Tibial artery (tissue), 4 donors: ENCODE measurements at regions not wholly inside any gene's neighbourhood (a gene's known extent, or its start where the extent isn't known, plus 50 kb on each side); places are given as distances from the start of the nearest gene placed in this dataset.

Experiments
- DNase-seq, 2 donors: peaks; one replicate each; pipeline ENCODE4 v3.0.0-alpha.2; 2019
- H3K27ac ChIP-seq, 2 donors: fragments of 200-600 bp; sonication (generic) in 1 of 2; 1 replicate in 1 of 2; 2 replicates in 1 of 2; pipeline ENCODE4 v1.5.1; 2018 to 2019; ENCODE audit warnings: mild to moderate bottlenecking in 1 of 2
- H3K27me3 ChIP-seq, 2 donors: fragments of 200-600 bp; sonication (generic) in 1 of 2; one replicate each; pipeline versions ENCODE4 v1.5.1 to v1.6.0; 2016 to 2019
- H3K36me3 ChIP-seq, 3 donors: fragments of 200-600 bp; sonication (generic) in 2 of 3; one replicate each; pipeline ENCODE4 v1.5.1; 2016 to 2019; ENCODE audit warnings: mild to moderate bottlenecking in 2 of 3
- H3K4me1 ChIP-seq, 4 donors: fragments of 200-600 bp; sonication (generic) in 2 of 4; 1 replicate in 3 of 4; 2 replicates in 1 of 4; pipeline ENCODE4 v1.5.1; 2016 to 2019
- H3K4me3 ChIP-seq, 2 donors: fragments of 200-600 bp; sonication (generic) in 1 of 2; 1 replicate in 1 of 2; 2 replicates in 1 of 2; pipeline ENCODE4 v1.5.1; 2018 to 2019; ENCODE audit warnings: mild to moderate bottlenecking in 2 of 2
- H3K9me3 ChIP-seq, 3 donors: fragments of 200-600 bp; sonication (generic) in 1 of 3; one replicate each; pipeline ENCODE4 v1.5.1; 2016 to 2019
- CTCF ChIP-seq, 2 experiments: fragments of 200-600 bp in 1 of 2; fragments of 450-650 bp in 1 of 2; IDR thresholded peaks; one replicate each; pipeline ENCODE4 v1.5.1; 2017 to 2019; ENCODE audit warnings: antibody characterized with exemption in 2 of 2, mild to moderate bottlenecking in 1 of 2, moderate library complexity in 1 of 2
- intact Hi-C: fragments of 100-400 bp; cut with DNase I; formaldehyde crosslinking; loops from one replicate; pipeline ENCODE4 v1.15.0; 2023; ENCODE audit warnings: low total_unique reads

GRCh38 chr5:28896949-28897348, 1858.6 kb upstream of the CDH9 start:
- H3K9me3 ChIP-seq, result no peaks in the 10 kb centered on the region
- intact Hi-C loops, result no loop called here
- no peaks in the 10 kb centered on the region for H3K27me3 ChIP-seq
- H3K4me1 ChIP-seq, result no peaks in the 10 kb centered on the region
- no peak for DNase-seq
- H3K27ac ChIP-seq, result no peak overlapping the region
- H3K36me3 ChIP-seq, result no peaks in the 10 kb centered on the region
- TF ChIP-seq CTCF (IDR thresholded peaks at IDR 0.05), result no peak
- H3K4me3 ChIP-seq, result no peak overlapping the region

- no peaks in the 10 kb centered on the region for H3K4me1 ChIP-seq
- DNase-seq, result no peak
- no peak overlapping the region for H3K4me3 ChIP-seq
- no peaks in the 10 kb centered on the region for H3K27me3 ChIP-seq
- intact Hi-C loops, result no loop called here
- no peaks in the 10 kb centered on the region for H3K9me3 ChIP-seq
- H3K36me3 ChIP-seq, result no peaks in the 10 kb centered on the region
- no peak for TF ChIP-seq CTCF (IDR thresholded peaks at IDR 0.05)
- H3K27ac ChIP-seq, result no peak overlapping the region
Measured at GRCh38 chr5:28880936-28881335, 1842.5 kb upstream of the CDH9 start.

DNA sequence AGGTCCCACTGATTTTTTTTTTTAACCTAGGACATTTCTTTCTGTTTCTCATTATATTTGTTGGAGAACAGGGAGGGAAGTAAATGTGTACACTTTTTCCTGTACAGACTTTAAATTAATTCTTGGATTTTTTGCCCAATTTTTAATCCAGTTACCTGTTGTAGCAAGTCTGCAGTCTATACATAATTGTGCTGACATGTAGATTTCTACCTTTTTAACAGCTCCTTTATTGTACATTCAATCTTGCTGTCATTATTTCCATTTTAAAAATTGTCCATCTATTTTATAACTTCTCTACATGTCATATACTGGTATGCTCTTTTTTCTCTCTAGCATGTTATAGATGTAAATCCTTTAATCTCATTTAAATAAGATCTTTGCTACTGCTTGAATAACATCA, 1838.7 kb upstream of the CDH9 start:
- Histone ChIP-seq H3K4me3 (no peak overlapping the region), H3K27ac (no peak overlapping the region), H3K36me3 (no peaks in the 10 kb centered on the region), H3K27me3 (no peaks in the 10 kb centered on the region), H3K4me1 (no peaks in the 10 kb centered on the region), H3K9me3 (peaks cover 0 to 4% (median 0%) of the 10 kb centered on the region in 3 donors)
- no peak for DNase-seq
- TF ChIP-seq CTCF (IDR thresholded peaks at IDR 0.05), result no peak
- intact Hi-C loops, result no loop called here

GRCh38 chr5:28864006-28864405, 1825.6 kb upstream of the CDH9 start:
- Histone ChIP-seq H3K4me1 (no peaks in the 10 kb centered on the region), H3K9me3 (no peaks in the 10 kb centered on the region), H3K27ac (no peak overlapping the region), H3K27me3 (no peaks in the 10 kb centered on the region), H3K4me3 (no peak overlapping the region), H3K36me3 (no peaks in the 10 kb centered on the region)
- DNase-seq, result no peak
- intact Hi-C loops, result no loop called here
- TF ChIP-seq CTCF (IDR thresholded peaks at IDR 0.05), result no peak

GRCh38 chr5:28862860-28863196, 1824.4 kb upstream of the CDH9 start:
- TF ChIP-seq CTCF (IDR thresholded peaks at IDR 0.05), result no peak
- H3K36me3 ChIP-seq, result no peaks in the 10 kb centered on the region
- DNase-seq, result no peak
- no peaks in the 10 kb centered on the region for H3K9me3 ChIP-seq
- H3K27ac ChIP-seq, result no peak overlapping the region
- H3K4me1 ChIP-seq, result no peaks in the 10 kb centered on the region
- no peaks in the 10 kb centered on the region for H3K27me3 ChIP-seq
- no peak overlapping the region for H3K4me3 ChIP-seq
- intact Hi-C loops, result no loop called here

GRCh38 chr5:28862137-28862859, 1823.9 kb upstream of the CDH9 start:
- no peak for TF ChIP-seq CTCF (IDR thresholded peaks at IDR 0.05)
- Histone ChIP-seq H3K36me3 (no peaks in the 10 kb centered on the region), H3K4me3 (no peak overlapping the region), H3K27ac (no peak overlapping the region), H3K9me3 (no peaks in the 10 kb centered on the region), H3K27me3 (no peaks in the 10 kb centered on the region), H3K4me1 (no peaks in the 10 kb centered on the region)
- intact Hi-C loops, result no loop called here
- no peak for DNase-seq
